SK-N-SH treated with all-trans-retinoic acid at 6 μM for 48 hours (cell line): ENCODE measurements at regions not wholly inside any gene's neighbourhood (a gene's known extent, or its start where the extent isn't known, plus 50 kb on each side); places are given as distances from the start of the nearest gene placed in this dataset.

Experiments
- ATAC-seq: fragments of 200-7000 bp; cut with Tn5 transposase; 3 replicates; pipeline ENCODE4 v1.9.1; 2020; ENCODE audit warnings: mild to moderate bottlenecking, moderate library complexity
- ARNTL ChIP-seq: fragments of 450-650 bp; formaldehyde crosslinking; IDR thresholded peaks from 2 replicates; pipeline ENCODE4 v1.5.0; 2020; ENCODE audit warnings: low read depth, mild to moderate bottlenecking, moderate library complexity, borderline replicate concordance
- CREB5 ChIP-seq: fragments of 250-450 bp; sonication (Bioruptor Pico); IDR thresholded peaks from 2 replicates; pipeline ENCODE4 v1.5.1; 2020; ENCODE audit warnings: low read depth, mild to moderate bottlenecking, moderate library complexity
- CSDC2 ChIP-seq: fragments of 250-450 bp; sonication (Bioruptor Pico); IDR thresholded peaks from 2 replicates; pipeline ENCODE4 v1.5.0; 2020; ENCODE audit warnings: mild to moderate bottlenecking, moderate library complexity
- CSRNP3 ChIP-seq: fragments of 250-450 bp; sonication (Bioruptor Pico); IDR thresholded peaks from 2 replicates; pipeline ENCODE4 v1.5.1; 2021; ENCODE audit warnings: mild to moderate bottlenecking, moderate library complexity
- ESRRG ChIP-seq: fragments of 250-450 bp; sonication (Bioruptor Pico); IDR thresholded peaks from 2 replicates; pipeline ENCODE4 v1.6.1; 2021; ENCODE audit warnings: mild to moderate bottlenecking
- ISL1 ChIP-seq: fragments of 250-450 bp; sonication (Bioruptor Pico); IDR thresholded peaks from 2 replicates; pipeline ENCODE4 v2.1.2; 2022; ENCODE audit warnings: mild to moderate bottlenecking, moderate library complexity
- OSR1 ChIP-seq: fragments of 250-450 bp; sonication (Bioruptor Pico); IDR thresholded peaks from 2 replicates; pipeline ENCODE4 v1.8.0; 2022; ENCODE audit warnings: moderate library complexity, mild to moderate bottlenecking, inconsistent platforms
- POU6F1 ChIP-seq: fragments of 250-450 bp; sonication (Bioruptor Pico); IDR thresholded peaks from 2 replicates; pipeline ENCODE4 v1.8.0; 2021; ENCODE audit warnings: low read depth, mild to moderate bottlenecking, moderate library complexity, borderline replicate concordance
- PPARA ChIP-seq: fragments of 250-450 bp; sonication (Bioruptor Pico); IDR thresholded peaks from 2 replicates; pipeline ENCODE4 v1.5.0; 2020; ENCODE audit warnings: mild to moderate bottlenecking, borderline replicate concordance
- RARB ChIP-seq: fragments of 250-450 bp; sonication (Bioruptor Pico); IDR thresholded peaks from 2 replicates; pipeline ENCODE4 v1.8.0; 2021; ENCODE audit warnings: mild to moderate bottlenecking, moderate library complexity
- SNAI2 ChIP-seq: fragments of 250-450 bp; sonication (Bioruptor Pico); IDR thresholded peaks from 2 replicates; pipeline ENCODE4 v1.5.0; 2020; ENCODE audit warnings: mild to moderate bottlenecking, moderate library complexity
- TCF4 ChIP-seq: fragments of 250-450 bp; sonication (Bioruptor Pico); IDR thresholded peaks from 2 replicates; pipeline ENCODE4 v1.8.0; 2021; ENCODE audit warnings: mild to moderate bottlenecking, moderate library complexity, borderline replicate concordance
- TOX ChIP-seq: fragments of 250-450 bp; sonication (Bioruptor Pico); IDR thresholded peaks from 2 replicates; pipeline ENCODE4 v1.8.0; 2021; ENCODE audit warnings: mild to moderate bottlenecking, moderate library complexity, borderline replicate concordance
- TSHZ2 ChIP-seq: fragments of 250-450 bp; sonication (Bioruptor Pico); IDR thresholded peaks from 2 replicates; pipeline ENCODE4 v1.5.0; 2020; ENCODE audit warnings: mild to moderate bottlenecking, moderate library complexity
- ZC3H10 ChIP-seq: fragments of 250-450 bp; sonication (Bioruptor Pico); IDR thresholded peaks from 2 replicates; pipeline ENCODE4 v1.5.1; 2021; ENCODE audit warnings: mild to moderate bottlenecking, moderate library complexity
- ZFP3 ChIP-seq: fragments of 250-450 bp; sonication (Bioruptor Pico); IDR thresholded peaks from 2 replicates; pipeline ENCODE4 v1.5.0; 2020; ENCODE audit warnings: mild to moderate bottlenecking, moderate library complexity
- ZFP30 ChIP-seq: fragments of 450-650 bp; formaldehyde crosslinking; IDR thresholded peaks from 2 replicates; pipeline ENCODE4 v1.5.0; 2022; ENCODE audit warnings: mild to moderate bottlenecking, moderate library complexity
- ZNF565 ChIP-seq: fragments of 450-650 bp; formaldehyde crosslinking; conservative IDR thresholded peaks from 2 replicates; pipeline ENCODE4 v1.5.0; 2020; ENCODE audit warnings: low read depth, mild to moderate bottlenecking, moderate library complexity
- ZNF70 ChIP-seq: fragments of 450-650 bp; formaldehyde crosslinking; IDR thresholded peaks from 2 replicates; pipeline ENCODE4 v1.5.0; 2020; ENCODE audit warnings: mild to moderate bottlenecking, moderate library complexity
- ZNF8 ChIP-seq: fragments of 450-650 bp; formaldehyde crosslinking; IDR thresholded peaks from 2 replicates; pipeline ENCODE4 v1.5.0; 2020; ENCODE audit warnings: mild to moderate bottlenecking, moderate library complexity

- TF ChIP-seq OSR1 (CRISPR knock-in tag), result no peak
- no peak for TF ChIP-seq TOX (CRISPR knock-in tag)
- no peak for TF ChIP-seq TCF4 (CRISPR knock-in tag)
- no peak for TF ChIP-seq ZNF70 (CRISPR knock-in tag)
- no peak for TF ChIP-seq ZNF565 (CRISPR knock-in tag)
- TF ChIP-seq RARB, result no peak
- TF ChIP-seq ZC3H10, result no peak
- no peak for TF ChIP-seq PPARA (CRISPR knock-in tag)
- no peak for TF ChIP-seq ZFP3 (CRISPR knock-in tag)
- TF ChIP-seq POU6F1 (CRISPR knock-in tag), result no peak
- no peak for TF ChIP-seq CSDC2 (CRISPR knock-in tag)
- TF ChIP-seq CSRNP3, result no peak
- TF ChIP-seq ZNF8, result no peak
- TF ChIP-seq ZFP30 (CRISPR knock-in tag), result no peak
- no peak for TF ChIP-seq ARNTL
- no peak for TF ChIP-seq CREB5
- no peak for TF ChIP-seq TSHZ2 (CRISPR knock-in tag)
- no peak for ATAC-seq
Observed at GRCh38 chr1:209370241-209370995, 213.1 kb upstream of the CAMK1G start.

- ATAC-seq, result no peak
- no peak for TF ChIP-seq CSDC2 (CRISPR knock-in tag)
- TF ChIP-seq PPARA (CRISPR knock-in tag), result no peak
- no peak for TF ChIP-seq ESRRG
- no peak for TF ChIP-seq RARB
- no peak for TF ChIP-seq TOX (CRISPR knock-in tag)
- no peak for TF ChIP-seq OSR1 (CRISPR knock-in tag)
- no peak for TF ChIP-seq ZNF70 (CRISPR knock-in tag)
- TF ChIP-seq ARNTL, result no peak
- no peak for TF ChIP-seq SNAI2 (CRISPR knock-in tag)
- no peak for TF ChIP-seq ISL1 (CRISPR knock-in tag)
- TF ChIP-seq TCF4 (CRISPR knock-in tag), result no peak
- TF ChIP-seq TSHZ2 (CRISPR knock-in tag), result no peak
Observed at GRCh38 chr1:209375097-209375496, 208.4 kb upstream of the CAMK1G start.
